ENCODE measurements at regions not wholly inside any gene's neighbourhood (a gene's known extent, or its start where the extent isn't known, plus 50 kb on each side); places are given as distances from the start of the nearest gene placed in this dataset.

DNA sequence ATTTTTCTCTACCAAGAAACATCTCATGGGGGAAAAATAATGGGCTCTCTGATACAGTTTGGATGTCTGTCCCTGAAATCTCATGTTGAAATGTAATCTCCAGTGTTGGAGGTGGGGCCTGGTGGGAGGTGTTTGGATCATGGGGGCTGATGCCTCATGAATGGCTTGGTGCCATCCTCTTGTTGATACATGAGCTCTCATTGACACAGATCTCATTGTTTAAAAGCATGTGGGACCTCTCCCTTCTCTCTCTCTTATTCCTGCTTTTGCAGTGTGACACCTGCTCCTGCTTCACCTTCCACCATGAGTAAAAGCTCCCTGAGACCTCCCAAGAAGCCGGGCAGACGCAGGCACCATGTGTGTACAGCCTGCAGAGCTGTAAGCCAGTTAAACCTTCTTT lies 332.5 kb upstream of the NRIP1 start:
- H3K4me3 ChIP-seq (replicated peaks; ENCODE audit: insufficient read depth, low read length): no peak overlapping the region
- H3K27me3 ChIP-seq (ENCODE audit: insufficient read depth, poor library complexity, severe bottlenecking): no peaks in the 10 kb centered on the region
- DNase-seq (ENCODE audit: low read depth in 1 of 2, low spot score in 1 of 2): no peak
- no peak overlapping the region for H3K27ac ChIP-seq (replicated peaks)
- TF ChIP-seq, protein P1, sequence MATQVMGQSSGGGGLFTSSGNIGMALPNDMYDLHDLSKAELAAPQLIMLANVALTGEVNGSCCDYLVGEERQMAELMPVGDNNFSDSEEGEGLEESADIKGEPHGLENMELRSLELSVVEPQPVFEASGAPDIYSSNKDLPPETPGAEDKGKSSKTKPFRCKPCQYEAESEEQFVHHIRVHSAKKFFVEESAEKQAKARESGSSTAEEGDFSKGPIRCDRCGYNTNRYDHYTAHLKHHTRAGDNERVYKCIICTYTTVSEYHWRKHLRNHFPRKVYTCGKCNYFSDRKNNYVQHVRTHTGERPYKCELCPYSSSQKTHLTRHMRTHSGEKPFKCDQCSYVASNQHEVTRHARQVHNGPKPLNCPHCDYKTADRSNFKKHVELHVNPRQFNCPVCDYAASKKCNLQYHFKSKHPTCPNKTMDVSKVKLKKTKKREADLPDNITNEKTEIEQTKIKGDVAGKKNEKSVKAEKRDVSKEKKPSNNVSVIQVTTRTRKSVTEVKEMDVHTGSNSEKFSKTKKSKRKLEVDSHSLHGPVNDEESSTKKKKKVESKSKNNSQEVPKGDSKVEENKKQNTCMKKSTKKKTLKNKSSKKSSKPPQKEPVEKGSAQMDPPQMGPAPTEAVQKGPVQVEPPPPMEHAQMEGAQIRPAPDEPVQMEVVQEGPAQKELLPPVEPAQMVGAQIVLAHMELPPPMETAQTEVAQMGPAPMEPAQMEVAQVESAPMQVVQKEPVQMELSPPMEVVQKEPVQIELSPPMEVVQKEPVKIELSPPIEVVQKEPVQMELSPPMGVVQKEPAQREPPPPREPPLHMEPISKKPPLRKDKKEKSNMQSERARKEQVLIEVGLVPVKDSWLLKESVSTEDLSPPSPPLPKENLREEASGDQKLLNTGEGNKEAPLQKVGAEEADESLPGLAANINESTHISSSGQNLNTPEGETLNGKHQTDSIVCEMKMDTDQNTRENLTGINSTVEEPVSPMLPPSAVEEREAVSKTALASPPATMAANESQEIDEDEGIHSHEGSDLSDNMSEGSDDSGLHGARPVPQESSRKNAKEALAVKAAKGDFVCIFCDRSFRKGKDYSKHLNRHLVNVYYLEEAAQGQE (IDR thresholded peaks at IDR 0.05; ENCODE audit: insufficient replicate concordance, low read depth): no peak
- TF ChIP-seq, protein P2, sequence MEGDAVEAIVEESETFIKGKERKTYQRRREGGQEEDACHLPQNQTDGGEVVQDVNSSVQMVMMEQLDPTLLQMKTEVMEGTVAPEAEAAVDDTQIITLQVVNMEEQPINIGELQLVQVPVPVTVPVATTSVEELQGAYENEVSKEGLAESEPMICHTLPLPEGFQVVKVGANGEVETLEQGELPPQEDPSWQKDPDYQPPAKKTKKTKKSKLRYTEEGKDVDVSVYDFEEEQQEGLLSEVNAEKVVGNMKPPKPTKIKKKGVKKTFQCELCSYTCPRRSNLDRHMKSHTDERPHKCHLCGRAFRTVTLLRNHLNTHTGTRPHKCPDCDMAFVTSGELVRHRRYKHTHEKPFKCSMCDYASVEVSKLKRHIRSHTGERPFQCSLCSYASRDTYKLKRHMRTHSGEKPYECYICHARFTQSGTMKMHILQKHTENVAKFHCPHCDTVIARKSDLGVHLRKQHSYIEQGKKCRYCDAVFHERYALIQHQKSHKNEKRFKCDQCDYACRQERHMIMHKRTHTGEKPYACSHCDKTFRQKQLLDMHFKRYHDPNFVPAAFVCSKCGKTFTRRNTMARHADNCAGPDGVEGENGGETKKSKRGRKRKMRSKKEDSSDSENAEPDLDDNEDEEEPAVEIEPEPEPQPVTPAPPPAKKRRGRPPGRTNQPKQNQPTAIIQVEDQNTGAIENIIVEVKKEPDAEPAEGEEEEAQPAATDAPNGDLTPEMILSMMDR (IDR thresholded peaks at IDR 0.05; ENCODE audit: insufficient read depth, low read length): no peak
- TF ChIP-seq POLR2AphosphoS5 (IDR thresholded peaks at IDR 0.05; ENCODE audit: low read depth) (no peak), GABPA (IDR thresholded peaks at IDR 0.05; ENCODE audit: low read depth) (no peak), SPI1 (IDR thresholded peaks at IDR 0.05; ENCODE audit: borderline replicate concordance, low read depth) (no peak)

DNA sequence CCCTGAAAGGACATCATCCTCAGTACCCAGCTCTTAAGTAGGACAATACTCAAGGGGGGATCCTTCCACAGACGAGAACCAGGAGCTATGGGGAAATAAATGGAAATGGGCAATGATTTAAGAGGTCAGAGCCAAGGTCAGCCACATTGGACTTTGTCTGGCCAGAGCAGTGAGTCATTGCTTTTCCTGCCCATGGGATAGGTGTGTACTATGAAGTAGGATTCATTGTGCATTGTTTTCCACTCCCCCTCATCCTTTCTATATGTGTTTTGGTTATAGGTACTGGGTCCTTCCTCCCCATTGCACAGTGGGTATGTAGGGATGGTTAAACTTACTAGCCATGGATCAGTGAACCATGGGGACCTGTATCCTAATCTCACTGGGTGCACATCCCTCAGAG lies 328.9 kb upstream of the USP25 start:
- Histone ChIP-seq H3K27me3 (ENCODE audit: insufficient read depth, poor library complexity, severe bottlenecking) (no peaks in the 10 kb centered on the region), H3K4me3 (replicated peaks; ENCODE audit: insufficient read depth, low read length) (no peak overlapping the region), H3K27ac (replicated peaks) (no peak overlapping the region)
- TF ChIP-seq, protein P1 (IDR thresholded peaks at IDR 0.05; ENCODE audit: insufficient replicate concordance, low read depth): no peak
- TF ChIP-seq POLR2AphosphoS5 (IDR thresholded peaks at IDR 0.05; ENCODE audit: low read depth) (no peak), GABPA (IDR thresholded peaks at IDR 0.05; ENCODE audit: low read depth) (no peak), SPI1 (IDR thresholded peaks at IDR 0.05; ENCODE audit: borderline replicate concordance, low read depth) (no peak)
- TF ChIP-seq, protein P2 (IDR thresholded peaks at IDR 0.05; ENCODE audit: insufficient read depth, low read length): no peak
- DNase-seq (ENCODE audit: low read depth in 1 of 2, low spot score in 1 of 2): no peak

DNA sequence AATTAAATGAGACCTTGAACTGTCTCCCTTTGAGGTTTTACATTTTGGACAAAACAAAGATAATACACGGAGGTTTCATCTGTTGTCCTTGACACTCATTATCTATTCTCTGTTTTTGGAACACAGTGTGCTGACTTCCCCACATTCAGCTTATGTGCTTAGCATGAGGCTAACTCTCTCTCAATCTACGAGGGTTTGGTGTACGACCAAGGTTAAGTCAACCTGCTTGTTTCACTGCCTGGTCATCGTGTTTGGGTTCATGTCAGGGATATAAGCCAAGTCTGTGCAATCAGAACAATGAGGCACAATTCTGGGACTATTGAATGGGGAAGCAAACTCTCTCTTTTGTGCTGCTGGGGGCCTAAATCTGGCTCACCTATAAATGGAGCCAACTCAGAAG lies 328.5 kb upstream of the USP25 start:
- no peak overlapping the region for H3K27ac ChIP-seq (replicated peaks)
- DNase-seq (ENCODE audit: low read depth in 1 of 2, low spot score in 1 of 2): no peak
- H3K4me3 ChIP-seq (replicated peaks; ENCODE audit: insufficient read depth, low read length): no peak overlapping the region
- H3K27me3 ChIP-seq (ENCODE audit: insufficient read depth, poor library complexity, severe bottlenecking): no peaks in the 10 kb centered on the region
- TF ChIP-seq SPI1 (IDR thresholded peaks at IDR 0.05; ENCODE audit: borderline replicate concordance, low read depth): no peak
- TF ChIP-seq, protein P2 (IDR thresholded peaks at IDR 0.05; ENCODE audit: insufficient read depth, low read length): no peak
- no peak for TF ChIP-seq POLR2AphosphoS5 (IDR thresholded peaks at IDR 0.05; ENCODE audit: low read depth)
- no peak for TF ChIP-seq GABPA (IDR thresholded peaks at IDR 0.05; ENCODE audit: low read depth)
- TF ChIP-seq, protein P1 (IDR thresholded peaks at IDR 0.05; ENCODE audit: insufficient replicate concordance, low read depth): no peak
